ENCODE measurements at regions not wholly inside any gene's neighbourhood (a gene's known extent, or its start where the extent isn't known, plus 50 kb on each side); places are given as distances from the start of the nearest gene placed in this dataset.

- H3K27ac ChIP-seq, result no peak overlapping the region
- H3K4me3 ChIP-seq, result no peak overlapping the region
- ATAC-seq (ENCODE audit: low FRiP score in 2 of 2), result no peak
- H3K27me3 ChIP-seq, result no peaks in the 10 kb centered on the region
- H3K36me3 ChIP-seq, result no peaks in the 10 kb centered on the region
- no peaks in the 10 kb centered on the region for H3K9me3 ChIP-seq
- no peak for DNase-seq
- no peak for TF ChIP-seq POLR2AphosphoS5 (IDR thresholded peaks at IDR 0.05)
- no peak for TF ChIP-seq CTCF (IDR thresholded peaks at IDR 0.05)
- TF ChIP-seq POLR2A (IDR thresholded peaks at IDR 0.05), result no peak
- TF ChIP-seq EP300 (IDR thresholded peaks at IDR 0.05), result no peak
- H3K4me1 ChIP-seq, result no peaks in the 10 kb centered on the region
- WGBS, 2 donors, result 61 to 67% methylated on average over 2 of the region's 2 CpGs
These were observed 468.5 kb upstream of the FAT3 start for GRCh38 chr11:91755951-91756707.

- no peak overlapping the region for H3K27ac ChIP-seq
- TF ChIP-seq POLR2A (IDR thresholded peaks at IDR 0.05) (no peak), EP300 (IDR thresholded peaks at IDR 0.05) (no peak)
- H3K27me3 ChIP-seq, result no peaks in the 10 kb centered on the region
- no peak for ATAC-seq (ENCODE audit: low FRiP score in 2 of 2)
- no peaks in the 10 kb centered on the region for H3K36me3 ChIP-seq
- DNase-seq, result no peak
- no peaks in the 10 kb centered on the region for H3K4me1 ChIP-seq
- no peak overlapping the region for H3K4me3 ChIP-seq
- no peaks in the 10 kb centered on the region for H3K9me3 ChIP-seq
These were observed 469.1 kb upstream of the FAT3 start for GRCh38 chr11:91755526-91755925.

GRCh38 chr11:91749251-91749650 lies 475.4 kb upstream of the FAT3 start:
- Histone ChIP-seq H3K27me3 (no peaks in the 10 kb centered on the region), H3K9me3 (no peaks in the 10 kb centered on the region), H3K27ac (no peak overlapping the region), H3K4me3 (no peak overlapping the region), H3K36me3 (no peaks in the 10 kb centered on the region), H3K4me1 (no peaks in the 10 kb centered on the region)
- TF ChIP-seq POLR2AphosphoS5 (IDR thresholded peaks at IDR 0.05) (no peak), CTCF (IDR thresholded peaks at IDR 0.05) (no peak), POLR2A (IDR thresholded peaks at IDR 0.05) (no peak), EP300 (IDR thresholded peaks at IDR 0.05) (no peak)
- ATAC-seq (ENCODE audit: low FRiP score in 2 of 2) (no peak), DNase-seq (no peak)

- Histone ChIP-seq H3K4me3 (no peak overlapping the region), H3K27ac (no peak overlapping the region), H3K4me1 (no peaks in the 10 kb centered on the region), H3K36me3 (no peaks in the 10 kb centered on the region), H3K9me3 (no peaks in the 10 kb centered on the region), H3K27me3 (no peaks in the 10 kb centered on the region)
- DNase-seq, result no peak
- WGBS, 2 donors, result 43 to 60% methylated on average over 3 of the region's 3 CpGs
- ATAC-seq (ENCODE audit: low FRiP score in 2 of 2), result no peak
- no peak for TF ChIP-seq EP300 (IDR thresholded peaks at IDR 0.05)
- no peak for TF ChIP-seq POLR2A (IDR thresholded peaks at IDR 0.05)
- no peak for TF ChIP-seq CTCF (IDR thresholded peaks at IDR 0.05)
- TF ChIP-seq POLR2AphosphoS5 (IDR thresholded peaks at IDR 0.05), result no peak
These were observed 482.5 kb upstream of the FAT3 start for GRCh38 chr11:91742155-91742554.

- H3K27ac ChIP-seq, result no peak overlapping the region
- WGBS, 2 donors, result 58 to 66% methylated on average over 6 of the region's 6 CpGs
- H3K4me3 ChIP-seq, result no peak overlapping the region
These were observed 493.6 kb upstream of the FAT3 start for GRCh38 chr11:91731051-91731450.

More at GRCh38 chr11:91731051-91731450, 493.6 kb upstream of the FAT3 start:
- H3K4me1 ChIP-seq, result no peaks in the 10 kb centered on the region
- peaks cover 0 to 3% (median 0%) of the 10 kb centered on the region in 4 donors for H3K9me3 ChIP-seq
- H3K27me3 ChIP-seq, result no peaks in the 10 kb centered on the region
- ATAC-seq (ENCODE audit: low FRiP score in 2 of 2) (no peak), DNase-seq (no peak)
- TF ChIP-seq CTCF (IDR thresholded peaks at IDR 0.05) (no peak), POLR2AphosphoS5 (IDR thresholded peaks at IDR 0.05) (no peak), POLR2A (IDR thresholded peaks at IDR 0.05) (no peak), EP300 (IDR thresholded peaks at IDR 0.05) (no peak)
- no peaks in the 10 kb centered on the region for H3K36me3 ChIP-seq
